NCI-H1092 (cell line): ENCODE measurements at regions not wholly inside any gene's neighbourhood (a gene's known extent, or its start where the extent isn't known, plus 50 kb on each side); places are given as distances from the start of the nearest gene placed in this dataset.

Source experiments
- DNase-seq: peaks from one replicate; lab custom pipeline; 2025; lab: John Stamatoyannopoulos, UW

DNA sequence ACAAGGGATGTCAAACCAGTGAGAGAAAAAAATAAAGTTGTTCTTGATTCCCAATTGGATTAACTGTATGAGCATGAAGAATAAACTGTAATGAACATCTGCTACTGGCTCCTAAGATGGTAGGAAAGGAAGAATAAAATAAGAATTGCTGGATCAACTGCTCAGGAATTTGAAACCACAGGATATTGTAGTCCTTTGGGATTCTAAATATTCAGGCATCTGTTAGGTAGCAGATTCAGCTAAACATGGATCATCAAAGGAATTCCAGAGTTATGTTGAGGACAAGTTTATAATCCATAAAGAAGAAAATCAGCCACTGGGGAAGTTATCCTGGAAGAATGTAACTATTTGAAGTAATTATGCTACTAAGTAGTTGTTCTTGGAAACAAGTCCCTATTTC, 65.8 kb downstream of the ISL1 start:
- DNase-seq: no peak

DNA sequence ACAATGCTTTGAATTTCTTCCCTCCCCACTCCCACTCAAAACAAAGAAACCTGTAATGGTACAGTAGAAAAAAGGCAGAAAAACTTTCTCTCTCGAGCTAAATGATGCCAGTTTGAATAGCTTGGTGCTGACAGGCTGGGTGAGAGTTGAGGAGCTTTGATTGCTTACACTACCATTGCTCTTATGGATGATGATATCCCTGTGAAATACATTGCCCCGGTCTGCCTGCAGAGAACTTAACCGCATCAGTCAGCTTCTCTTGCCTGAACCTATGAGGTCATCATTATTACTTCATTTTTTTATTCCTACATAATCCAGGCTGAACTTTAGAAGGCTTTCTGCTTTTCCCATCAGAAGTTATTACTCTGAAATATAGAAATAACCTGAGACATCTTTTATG, 69.3 kb downstream of the ISL1 start:
- DNase-seq: no peak

DNA sequence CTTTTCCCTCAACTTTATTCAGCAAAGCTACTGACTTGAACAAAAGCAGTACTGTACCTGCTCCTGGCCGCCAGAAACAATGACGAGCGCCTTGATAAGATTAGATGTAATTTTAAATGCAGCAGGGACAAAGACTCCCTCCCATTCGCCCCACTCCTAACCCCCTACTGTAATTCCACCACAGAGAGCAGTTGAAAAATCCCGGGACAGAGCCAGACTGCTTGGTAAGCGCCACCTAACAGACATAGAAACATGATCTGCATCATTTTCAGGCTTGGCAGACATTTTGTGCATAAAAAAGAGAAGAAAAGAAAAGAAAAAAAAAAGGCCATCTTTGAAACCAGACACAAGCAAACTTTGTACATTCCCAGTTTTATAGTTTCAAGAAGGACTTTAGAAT, 81.9 kb downstream of the ISL1 start:
- no peak for DNase-seq

DNA sequence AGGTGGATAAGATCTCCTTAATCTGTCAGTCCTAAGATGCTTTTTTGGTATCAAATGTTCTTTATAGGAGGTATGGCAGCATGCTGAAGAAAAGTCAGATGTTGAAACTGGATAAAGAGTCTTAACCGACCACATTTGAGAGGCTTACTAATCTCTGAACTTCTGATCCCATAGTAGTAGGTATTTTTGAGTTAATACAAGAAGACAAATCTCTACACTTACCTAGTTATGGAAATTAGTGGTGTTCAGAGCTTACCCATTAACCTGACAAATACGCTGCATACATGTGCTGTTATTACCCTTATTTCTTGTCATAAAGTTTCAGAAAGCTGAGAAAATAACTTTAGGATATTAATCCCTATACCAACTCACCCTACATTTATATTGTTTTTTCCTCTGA, 83.0 kb downstream of the ISL1 start:
- no peak for DNase-seq

DNA sequence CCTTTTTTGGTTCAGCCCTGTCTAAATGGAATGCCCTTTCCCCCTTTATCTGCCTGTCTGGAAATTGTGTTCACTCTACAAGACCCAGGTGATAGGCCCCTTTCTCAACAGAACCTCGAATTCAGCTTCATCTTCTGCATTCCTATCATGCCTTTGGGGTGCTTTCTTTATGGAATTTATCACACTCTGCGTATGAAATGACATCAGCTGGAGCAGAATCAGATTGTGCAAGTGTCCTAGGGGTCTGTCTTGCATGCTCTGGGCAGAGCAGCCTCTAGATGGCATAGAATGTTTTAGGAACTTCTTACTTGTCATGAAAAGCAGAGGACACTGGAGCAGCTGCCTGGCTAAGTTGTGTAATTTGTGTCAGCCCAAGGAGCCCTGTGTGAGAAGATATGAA, 84.9 kb downstream of the ISL1 start:
- DNase-seq: no peak

DNA sequence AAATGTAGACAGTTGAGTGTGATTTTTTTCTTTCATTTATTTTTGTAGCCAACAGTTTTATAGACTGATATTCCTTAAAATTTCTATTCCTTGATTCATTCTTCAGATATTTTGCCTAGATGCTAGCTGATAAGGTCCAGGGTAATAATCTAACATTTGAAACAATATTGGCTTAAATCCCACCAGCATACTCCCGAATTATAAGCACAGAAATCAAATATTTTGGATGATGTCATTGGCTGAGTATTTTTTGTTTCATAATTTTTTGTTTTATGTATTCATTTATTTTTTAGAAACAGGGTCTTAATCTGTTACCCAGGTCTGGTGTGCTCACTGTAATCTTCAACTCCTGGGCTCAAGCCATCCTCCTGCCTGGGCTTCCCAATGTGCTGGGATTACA, 88.4 kb downstream of the ISL1 start:
- no peak for DNase-seq

DNA sequence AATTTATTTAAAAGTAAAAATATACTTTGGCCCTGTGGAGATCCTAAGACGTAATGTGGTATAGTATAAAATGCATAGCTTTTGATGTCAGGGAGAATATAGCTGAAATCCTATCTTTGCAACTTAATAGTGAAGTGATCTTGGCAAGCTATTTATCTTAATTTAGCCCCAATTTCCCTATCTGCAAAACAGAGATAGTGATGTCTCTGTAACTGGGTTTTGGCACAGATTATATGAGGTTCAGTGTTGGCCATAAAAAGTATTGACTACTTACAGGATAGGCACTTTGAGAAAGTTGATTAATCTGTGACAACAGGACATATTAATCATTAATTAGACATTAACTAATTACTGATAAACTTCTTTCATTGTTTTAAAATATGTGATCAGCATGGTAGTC, 89.2 kb downstream of the ISL1 start:
- DNase-seq: no peak

DNA sequence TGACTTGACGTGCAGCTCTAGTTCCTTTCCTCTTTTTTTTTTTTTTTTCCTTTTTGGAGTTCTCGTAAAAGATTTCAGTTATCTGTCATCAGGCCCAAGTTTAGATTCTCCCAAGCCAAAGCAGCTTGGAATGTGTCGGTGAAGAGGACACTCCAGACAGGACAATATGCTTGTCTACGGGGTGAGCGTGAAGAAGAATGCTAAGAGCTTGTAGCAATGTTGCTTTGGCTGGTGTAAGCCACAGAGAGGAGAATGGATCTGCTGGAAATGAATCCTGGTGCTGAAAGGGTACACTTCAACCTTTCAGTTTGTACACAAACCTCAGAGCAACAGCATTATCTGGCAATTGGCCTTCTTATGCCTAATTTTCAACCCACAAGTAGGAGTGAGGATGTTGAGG, 92.4 kb downstream of the ISL1 start:
- DNase-seq: no peak

DNA sequence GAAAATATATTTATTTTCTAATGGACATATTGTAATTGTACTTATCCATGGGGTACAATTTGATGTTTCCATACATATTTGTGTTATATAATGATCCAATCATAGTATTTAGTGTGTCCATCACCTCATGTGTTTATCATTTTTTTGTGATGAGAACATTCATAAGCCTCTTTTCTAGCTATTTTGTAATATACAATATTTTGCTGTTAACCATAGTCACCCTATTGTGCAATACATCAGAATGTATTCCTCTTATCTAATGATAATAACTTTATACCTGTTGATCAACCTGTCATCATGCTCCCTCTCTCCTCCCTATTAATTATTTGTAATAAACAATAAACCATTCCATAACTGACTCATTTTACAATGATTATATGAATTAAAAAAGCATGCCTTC, 93.2 kb downstream of the ISL1 start:
- no peak for DNase-seq

DNA sequence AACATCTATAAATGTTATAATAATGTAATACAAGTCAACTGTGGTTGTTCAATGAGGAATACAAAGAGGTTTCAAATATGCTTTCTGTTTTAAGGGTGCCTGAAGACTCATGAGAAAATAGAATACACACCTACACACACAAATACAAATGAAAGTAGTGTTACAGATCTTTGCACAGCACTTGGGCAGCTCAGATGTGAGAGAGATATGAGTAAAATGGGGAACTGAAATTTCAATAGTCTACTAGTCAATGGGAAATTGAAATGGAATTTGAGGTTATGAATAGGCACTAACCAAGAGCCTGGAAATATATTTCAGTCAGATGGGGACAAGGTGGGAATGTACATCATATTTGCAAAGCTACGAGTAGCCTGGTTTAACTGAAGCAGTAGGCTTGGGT, 96.6 kb downstream of the ISL1 start:
- no peak for DNase-seq

DNA sequence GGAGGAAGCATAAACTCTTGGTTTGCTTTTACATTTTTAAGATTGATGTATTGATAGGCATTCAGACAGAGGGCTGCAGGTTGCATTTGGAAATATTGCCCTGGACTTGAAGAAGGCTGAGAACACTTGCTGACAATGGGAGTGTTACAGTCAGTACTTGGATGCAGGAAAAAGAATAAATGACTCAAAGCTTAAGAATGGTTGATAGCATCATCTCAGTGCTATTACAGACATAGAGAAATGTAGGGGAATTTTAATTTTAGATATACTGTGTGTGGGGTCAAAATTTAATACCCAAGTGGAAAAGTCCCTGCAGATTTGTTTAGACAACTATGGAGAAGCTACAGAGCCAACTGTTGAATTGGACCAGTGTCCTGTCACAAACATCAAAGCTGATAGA, 101.1 kb downstream of the ISL1 start:
- no peak for DNase-seq

DNA sequence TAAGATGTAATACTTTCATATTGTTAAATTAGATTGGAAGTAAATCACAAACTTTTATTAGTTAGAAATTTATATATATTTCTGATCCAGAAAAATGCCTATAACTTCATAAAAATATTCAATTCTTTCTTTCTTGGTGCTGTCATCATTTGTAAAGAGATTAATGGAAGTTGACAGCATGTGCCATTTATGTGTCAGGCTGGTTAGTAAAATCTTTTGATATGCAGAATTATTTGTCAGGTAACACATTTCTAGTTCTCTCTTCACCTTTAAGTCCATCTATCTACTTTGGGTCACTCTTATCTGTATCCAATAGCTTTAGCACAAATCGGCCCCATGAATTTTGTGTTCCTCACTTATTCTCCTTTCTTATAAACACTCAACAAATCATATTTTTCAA, 102.9 kb downstream of the ISL1 start:
- DNase-seq: no peak

DNA sequence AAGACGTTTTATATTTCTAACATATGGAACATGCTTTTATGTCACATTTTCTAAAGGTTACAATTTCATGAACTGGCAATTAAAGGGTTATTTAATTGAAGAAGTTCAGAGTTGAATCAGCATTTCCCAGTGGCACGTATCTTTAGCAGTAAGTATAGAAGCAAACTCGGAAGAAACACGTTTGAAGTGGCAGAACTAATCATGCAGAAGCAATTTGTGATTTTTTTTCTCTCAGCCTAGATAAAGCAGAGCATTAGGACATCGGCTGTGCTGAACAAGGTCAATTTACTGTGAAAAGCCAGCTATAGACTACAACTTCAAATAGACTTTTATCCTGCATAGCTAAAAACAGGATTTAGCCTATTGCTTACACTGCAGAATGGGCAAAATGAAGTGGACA, 104.7 kb downstream of the ISL1 start:
- no peak for DNase-seq

DNA sequence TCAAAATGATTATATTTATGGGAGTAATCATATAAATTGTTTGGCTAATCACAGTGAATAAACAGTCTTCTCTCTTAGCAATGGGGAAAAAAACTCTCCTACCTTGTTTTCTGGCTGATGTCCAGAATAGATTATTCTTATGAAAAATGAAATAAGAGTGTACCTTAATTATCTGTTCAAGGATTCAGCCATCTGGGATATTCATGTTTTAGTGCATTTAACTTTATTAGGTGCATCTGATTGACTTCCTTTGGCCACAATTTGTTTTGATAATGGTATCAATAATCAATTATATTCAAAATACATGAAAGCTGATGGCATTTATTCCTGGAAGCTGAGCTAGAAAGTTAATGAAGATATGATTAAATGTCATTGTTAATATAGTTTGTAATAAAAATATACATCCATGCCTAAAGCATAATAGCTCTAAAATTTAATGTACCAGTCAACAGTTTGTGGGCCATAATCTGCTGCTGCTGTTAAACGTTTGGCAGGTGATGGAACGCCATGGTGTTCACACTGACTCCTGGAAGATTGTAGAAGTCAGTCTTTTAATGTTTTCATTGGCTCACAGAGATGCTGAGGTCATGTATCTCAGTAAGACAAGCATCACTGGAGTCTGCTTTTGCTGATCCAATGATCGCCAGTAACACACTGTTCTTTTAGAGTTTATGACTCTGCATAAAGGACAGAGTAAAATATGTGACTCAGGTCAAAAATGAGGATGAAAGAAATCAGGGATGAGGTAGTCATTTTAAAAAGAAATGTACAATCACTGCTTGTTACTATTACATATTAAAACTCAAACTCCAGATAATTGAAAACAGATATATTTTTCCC, 105.8 kb downstream of the ISL1 start:
- no peak for DNase-seq

DNA sequence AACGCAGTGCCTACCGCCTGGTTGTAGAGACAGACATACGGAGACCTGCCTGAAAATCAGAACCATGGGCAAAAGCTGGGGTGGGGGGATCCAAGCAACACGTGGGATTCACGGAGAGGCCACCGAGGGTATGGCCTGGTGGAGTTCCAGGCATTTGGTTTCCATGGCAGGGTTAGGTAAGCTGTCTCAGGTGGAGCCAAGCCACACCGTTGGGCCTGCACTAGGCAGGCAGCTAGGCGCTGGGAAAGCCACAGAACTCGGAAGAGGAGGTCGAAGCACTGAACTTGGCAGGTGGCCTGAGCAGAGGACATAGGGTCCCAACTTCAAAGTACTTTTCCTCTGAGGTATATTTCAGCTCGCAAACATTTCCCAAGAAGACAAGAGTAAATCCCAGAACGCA, 111.6 kb downstream of the ISL1 start:
- no peak for DNase-seq

DNA sequence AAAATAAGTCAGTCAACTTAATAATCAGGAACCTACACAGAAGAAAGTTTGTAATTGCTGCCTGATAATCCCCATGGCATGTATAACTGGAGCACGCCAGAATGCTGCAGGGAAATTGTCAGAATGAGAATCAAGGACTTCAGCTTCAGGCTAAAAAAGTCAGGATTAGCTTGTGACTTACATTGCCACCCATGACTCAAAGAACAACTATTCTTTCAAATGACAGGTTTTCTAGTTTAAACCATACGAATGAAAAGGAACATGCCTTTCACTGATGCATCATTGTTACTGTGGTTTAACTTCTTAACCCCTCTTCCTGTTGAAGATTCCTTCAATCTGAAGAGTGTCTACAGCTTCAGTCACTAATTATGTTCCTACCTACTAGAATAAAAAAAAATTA, 112.4 kb downstream of the ISL1 start:
- no peak for DNase-seq

DNA sequence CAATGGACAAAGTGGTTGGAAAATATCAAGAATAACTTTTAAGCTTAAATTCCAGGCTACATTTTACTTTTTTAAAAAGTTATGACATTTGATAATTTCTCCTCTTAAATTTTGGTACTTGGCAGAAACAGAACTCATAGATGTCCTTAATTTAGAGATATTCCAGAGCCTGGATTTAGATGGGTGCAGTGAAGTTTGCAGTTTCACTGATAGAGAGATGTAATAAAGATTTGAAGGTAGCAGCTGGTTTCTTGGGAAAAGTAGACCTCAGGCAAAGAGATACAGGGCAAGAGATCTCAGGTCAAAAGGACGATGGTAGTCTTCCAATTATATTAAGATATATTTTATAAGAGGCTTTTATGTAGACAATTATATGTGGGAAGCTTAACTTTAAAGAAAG, 134.6 kb downstream of the ISL1 start:
- no peak for DNase-seq

DNA sequence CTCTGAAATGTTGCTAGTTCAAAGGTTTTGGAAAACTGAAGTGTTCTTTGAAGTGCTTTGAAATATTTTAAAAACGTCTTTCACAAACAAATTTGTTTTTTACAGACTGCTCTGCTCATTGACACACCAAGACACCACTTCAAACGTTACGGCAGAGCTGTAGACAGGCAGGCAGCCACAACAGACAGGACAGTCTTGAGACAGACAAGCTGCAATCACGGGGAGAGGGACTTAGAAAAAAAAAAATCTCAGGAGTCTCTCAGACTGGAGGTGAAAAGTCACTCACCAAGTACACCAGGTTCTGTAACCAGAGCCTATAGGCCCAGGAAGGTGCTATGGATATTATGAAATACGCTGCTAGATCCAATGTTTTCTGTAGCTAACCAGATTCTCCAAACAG, 135.4 kb downstream of the ISL1 start:
- no peak for DNase-seq

DNA sequence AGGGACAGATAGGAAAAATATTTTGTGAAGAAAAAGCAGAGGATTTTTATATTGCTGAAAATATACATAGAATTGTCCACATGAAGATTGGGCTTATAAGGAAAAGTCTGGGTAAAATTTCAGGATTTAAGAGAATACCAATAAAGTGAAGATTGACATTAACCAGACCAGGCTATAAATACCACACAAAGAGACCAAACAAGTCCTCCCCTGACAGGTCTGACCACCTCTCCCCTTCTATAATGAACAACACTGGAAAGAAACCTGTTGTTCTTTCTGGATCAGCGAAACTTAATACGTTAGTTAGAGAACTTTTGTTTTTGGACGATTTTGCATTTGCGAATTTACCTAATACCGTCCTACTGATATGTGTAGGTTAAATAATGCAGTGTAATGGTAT, 138.3 kb downstream of the ISL1 start:
- DNase-seq: no peak

DNA sequence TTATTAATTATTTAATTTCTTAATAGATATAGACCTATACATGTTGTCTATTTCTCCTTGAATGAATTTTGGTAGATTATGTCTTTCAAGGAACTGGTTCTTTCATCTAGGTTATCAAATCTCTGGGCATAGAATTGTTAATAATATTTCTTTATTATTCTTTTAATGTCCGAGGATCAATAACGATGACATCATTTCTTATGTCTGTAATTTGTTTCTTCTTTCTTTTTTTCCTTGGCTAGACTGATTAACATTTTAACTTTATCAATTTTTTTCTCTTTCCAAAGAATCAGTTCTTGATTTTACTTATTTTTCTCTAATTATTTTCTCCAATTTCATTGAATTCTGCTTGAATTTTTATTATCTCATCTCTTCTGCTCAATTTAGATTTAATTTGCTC, 156.0 kb downstream of the ISL1 start:
- no peak for DNase-seq

DNA sequence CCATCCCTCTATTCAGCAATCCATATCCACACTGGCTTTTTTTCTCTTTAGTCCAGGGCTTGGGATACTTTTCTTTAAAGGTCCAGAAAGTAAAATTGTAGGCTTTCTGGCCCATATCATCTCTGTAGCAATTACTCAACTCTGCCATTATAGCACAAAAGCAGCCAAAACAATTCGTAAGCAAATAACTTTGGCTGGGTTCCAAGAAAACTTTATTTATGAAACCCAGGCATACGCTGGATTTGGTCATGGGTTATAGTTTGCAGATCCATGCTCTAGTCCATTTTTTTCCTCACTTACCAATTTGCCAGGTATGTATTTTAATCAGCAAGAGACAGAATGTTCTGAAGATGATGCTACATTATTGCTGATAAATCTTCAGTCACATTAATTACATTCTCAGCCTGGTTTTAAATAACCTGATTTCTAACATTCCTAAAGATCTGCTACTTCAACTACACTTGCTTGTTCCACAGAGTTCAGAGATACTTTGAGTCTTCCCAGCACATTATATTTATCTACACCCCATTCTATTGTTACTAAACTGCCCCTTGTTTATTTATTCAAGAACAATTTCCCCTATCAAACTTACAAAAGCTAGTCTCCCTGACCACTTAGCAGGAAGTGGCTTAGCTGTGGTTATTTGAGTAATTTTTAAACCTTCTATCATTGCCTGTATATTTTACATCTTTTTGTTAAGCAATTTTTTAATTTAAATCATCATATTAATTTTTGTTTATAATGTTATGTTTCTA, 161.0 kb downstream of the ISL1 start:
- no peak for DNase-seq

DNA sequence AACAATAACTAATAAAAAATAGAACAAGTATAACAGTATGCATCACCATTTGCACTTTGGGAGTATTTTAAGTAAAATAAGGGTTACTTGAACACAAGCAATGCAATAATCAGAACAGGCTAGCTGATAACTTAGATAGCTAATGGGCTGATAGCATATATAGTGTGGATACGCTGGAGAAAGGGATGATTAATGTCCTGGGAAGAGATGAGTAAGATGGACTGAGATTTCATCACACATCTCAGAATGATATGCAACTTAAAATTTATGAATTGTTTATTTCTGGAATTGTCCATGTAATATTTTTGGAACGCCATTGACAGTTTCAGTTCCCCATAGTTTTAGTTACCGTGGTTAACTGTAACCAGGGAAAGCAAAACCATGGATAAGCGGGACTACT, 173.6 kb downstream of the ISL1 start:
- DNase-seq: no peak

DNA sequence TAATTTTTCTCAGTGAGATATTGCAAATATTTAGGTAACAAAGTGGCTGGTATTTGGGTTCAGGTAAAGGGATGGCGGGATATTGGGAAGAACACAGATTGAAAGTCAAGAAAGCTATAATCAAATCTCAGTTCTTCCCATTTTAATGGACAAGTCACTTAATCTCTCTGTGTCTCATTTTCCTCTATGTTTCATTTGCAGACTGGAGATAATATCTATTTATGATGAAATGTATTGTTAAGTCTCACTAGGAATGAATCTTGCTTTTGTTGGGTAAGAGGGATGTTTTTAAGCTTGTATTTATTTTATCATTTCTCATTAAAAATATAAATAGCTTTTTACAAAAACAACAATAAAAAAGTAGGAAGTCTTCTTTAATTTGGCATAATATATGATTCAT, 175.4 kb downstream of the ISL1 start:
- DNase-seq: no peak

DNA sequence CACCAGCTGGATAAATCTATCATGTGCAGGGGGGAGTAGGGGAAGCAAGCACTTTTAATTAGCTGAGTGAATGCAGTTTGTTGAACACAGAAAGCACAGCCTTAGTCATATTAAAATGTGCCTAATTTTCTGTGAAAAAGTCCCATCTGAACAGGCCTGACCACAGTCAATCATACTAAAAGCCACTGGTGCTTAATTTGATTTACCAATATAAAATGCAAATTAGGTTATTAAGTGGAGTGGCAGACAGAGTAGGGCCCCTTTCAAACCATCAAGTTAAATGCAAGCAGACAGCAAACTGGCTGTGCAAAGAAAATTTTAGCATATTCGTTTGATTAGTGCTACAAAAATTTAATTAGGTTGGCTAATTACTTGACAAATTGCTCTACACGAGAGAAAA, 176.1 kb downstream of the ISL1 start:
- no peak for DNase-seq
